GM10248 (cell line): ENCODE measurements at regions not wholly inside any gene's neighbourhood (a gene's known extent, or its start where the extent isn't known, plus 50 kb on each side); places are given as distances from the start of the nearest gene placed in this dataset.

ENCODE experiments used
- CTCF ChIA-PET: fragments of 300-600 bp; sonication (Branson Sonifier 250); formaldehyde crosslinking; extraction: SDS; loops from one replicate; lab custom pipeline; 2021; ENCODE audit warnings: antibody characterized with exemption; lab: Yijun Ruan, JAX
- POLR2A ChIA-PET: fragments of 350-650 bp; sonication (Branson Sonifier 250); formaldehyde crosslinking; extraction: SDS; loops from one replicate; lab custom pipeline; 2020; ENCODE audit warnings: antibody characterized with exemption; lab: Yijun Ruan, JAX
- DNase-seq: peaks from one replicate; pipeline ENCODE4 v3.0.0; 2012; ENCODE audit errors: extremely low spot score
- TF ChIP-seq, protein P1 (sequence below): IDR thresholded peaks from 2 replicates; pipeline ENCODE4 v1.5.1; 2012; ENCODE audit warnings: mild to moderate bottlenecking, low read depth; ENCODE audit errors: extremely low read depth, missing control alignments, control extremely low read depth

DNA sequence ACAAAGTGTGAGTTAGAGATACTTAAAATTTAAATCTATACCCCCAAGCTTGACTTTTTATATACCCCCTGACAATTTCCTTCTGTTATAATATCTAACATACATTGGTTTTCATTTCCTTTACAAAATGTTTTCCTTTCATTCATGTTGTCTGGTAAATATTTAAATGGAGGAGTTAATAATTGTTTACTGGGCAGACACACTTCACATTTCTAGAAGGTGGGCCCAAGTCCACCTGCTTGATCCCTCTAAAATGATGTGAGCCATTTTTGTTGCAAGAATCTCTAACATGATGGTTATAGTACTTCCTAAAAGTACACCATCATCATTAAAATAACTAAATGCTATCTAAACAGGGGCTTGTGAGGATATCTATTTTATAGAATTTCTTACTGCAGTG is 155.9 kb downstream of the FAM174A start:
- TF ChIP-seq, protein P1, sequence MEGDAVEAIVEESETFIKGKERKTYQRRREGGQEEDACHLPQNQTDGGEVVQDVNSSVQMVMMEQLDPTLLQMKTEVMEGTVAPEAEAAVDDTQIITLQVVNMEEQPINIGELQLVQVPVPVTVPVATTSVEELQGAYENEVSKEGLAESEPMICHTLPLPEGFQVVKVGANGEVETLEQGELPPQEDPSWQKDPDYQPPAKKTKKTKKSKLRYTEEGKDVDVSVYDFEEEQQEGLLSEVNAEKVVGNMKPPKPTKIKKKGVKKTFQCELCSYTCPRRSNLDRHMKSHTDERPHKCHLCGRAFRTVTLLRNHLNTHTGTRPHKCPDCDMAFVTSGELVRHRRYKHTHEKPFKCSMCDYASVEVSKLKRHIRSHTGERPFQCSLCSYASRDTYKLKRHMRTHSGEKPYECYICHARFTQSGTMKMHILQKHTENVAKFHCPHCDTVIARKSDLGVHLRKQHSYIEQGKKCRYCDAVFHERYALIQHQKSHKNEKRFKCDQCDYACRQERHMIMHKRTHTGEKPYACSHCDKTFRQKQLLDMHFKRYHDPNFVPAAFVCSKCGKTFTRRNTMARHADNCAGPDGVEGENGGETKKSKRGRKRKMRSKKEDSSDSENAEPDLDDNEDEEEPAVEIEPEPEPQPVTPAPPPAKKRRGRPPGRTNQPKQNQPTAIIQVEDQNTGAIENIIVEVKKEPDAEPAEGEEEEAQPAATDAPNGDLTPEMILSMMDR: no peak
- no peak for DNase-seq
- ChIA-PET POLR2A (no interaction called here), CTCF (interaction anchor here (1.2 to 2.0 kb wide), 3 partner anchors 9 to 14 kb away, joined by 3 to 11 read pairs (median 4); no protein-coding TSS in a partner anchor)

DNA sequence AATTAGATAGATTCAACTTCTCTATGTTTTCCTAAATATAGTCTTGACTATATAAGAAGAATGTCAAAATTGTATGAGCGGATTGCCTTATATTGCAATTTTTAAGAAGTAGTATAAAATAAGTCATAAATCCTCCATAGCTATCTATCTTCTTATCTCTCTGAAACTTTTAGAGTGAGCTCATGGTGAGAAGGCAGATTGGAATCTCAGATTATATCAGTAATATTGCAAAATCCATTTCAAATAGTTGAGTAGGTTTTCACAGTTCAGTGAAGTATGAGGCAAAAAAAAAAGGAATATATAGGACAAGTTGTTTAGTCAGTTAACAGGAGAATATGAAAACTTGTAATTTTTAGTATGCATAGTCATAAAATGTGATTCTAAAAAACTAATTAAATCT is 156.4 kb downstream of the FAM174A start:
- DNase-seq: no peak
- ChIA-PET CTCF (interaction anchor here (1.2 to 1.7 kb wide), 3 partner anchors 9 to 16 kb away, joined by 3 to 4 read pairs (median 3); no protein-coding TSS in a partner anchor), POLR2A (no interaction called here)
- TF ChIP-seq, protein P1: no peak

DNA sequence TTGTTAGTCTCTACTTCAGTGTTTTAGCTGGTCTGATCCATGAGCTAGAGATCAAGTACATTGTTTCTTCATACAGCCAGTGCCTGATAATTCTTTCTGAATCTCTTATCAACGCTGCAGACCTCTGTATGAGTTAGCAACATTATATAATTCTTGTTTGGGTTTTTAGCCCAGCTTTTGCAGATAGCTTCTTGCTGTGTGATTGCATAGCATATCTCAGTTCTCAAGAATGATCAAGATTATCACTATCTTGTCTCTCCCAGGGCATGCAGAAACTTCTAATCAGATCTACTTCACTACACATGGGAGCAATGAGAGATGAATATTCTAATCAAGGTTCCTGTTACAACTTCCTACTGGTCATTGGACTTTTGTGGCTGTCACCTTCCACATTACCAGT is 158.3 kb downstream of the FAM174A start:
- POLR2A ChIA-PET: no interaction called here

DNA sequence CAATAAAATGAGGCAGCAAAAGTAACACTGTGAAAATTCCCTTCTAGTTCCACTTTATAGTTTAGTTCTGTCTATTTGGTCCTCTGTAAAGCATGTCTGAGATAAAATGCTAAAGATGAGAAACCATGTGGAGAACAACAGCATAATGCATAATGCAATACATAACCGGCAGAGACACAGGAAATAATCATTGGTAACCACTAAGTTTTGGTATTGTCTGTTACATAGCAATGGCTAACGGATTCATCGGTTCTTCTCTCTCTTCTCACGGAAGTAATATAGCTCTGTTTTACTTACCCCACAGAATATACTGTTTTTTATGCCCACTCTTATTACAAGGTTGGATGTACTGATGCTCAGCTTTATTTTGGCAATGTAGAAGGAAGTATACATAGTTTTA is 158.9 kb downstream of the FAM174A start:
- TF ChIP-seq, protein P1: no peak
- no peak for DNase-seq
- CTCF ChIA-PET: interaction anchor here (1.0 to 1.4 kb wide), 2 partner anchors 17 to 20 kb away, joined by 3 to 4 read pairs; no protein-coding TSS in a partner anchor
- POLR2A ChIA-PET: no interaction called here

More for the DNA sequence above, 158.3 kb downstream of the FAM174A start:
- CTCF ChIA-PET: interaction anchor here (1.7 kb wide), 1 partner anchor 18 kb away, joined by 3 read pairs; no protein-coding TSS in a partner anchor
- TF ChIP-seq, protein P1: no peak
- DNase-seq: no peak

DNA sequence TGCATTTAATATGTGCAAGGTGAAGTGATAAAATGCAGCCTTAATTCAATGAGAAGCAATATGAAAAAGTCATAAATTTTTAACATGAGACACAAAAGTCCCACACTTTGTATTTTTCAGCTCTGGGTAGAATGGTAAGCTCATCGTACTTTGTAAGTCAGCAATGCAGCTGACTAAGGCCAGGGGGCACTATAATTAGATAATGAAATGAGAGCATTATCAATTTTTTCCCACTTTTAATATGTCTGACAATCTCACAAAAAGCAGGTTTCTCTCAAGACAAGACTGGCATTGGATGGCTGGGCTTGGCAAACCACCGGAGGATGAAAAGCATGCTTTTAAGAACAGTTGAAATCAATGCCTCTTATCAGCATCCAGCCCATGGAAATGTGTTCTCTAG is 162.8 kb downstream of the FAM174A start:
- TF ChIP-seq, protein P1: no peak
- CTCF ChIA-PET: interaction anchor here (0.9 to 1.5 kb wide), 4 partner anchors 8 to 67 kb away, joined by 3 to 5 read pairs (median 4); no protein-coding TSS in a partner anchor
- POLR2A ChIA-PET: interaction anchor here (0.9 kb wide), 1 partner anchor 75 kb away, joined by 3 read pairs; no protein-coding TSS in a partner anchor
- DNase-seq: no peak

DNA sequence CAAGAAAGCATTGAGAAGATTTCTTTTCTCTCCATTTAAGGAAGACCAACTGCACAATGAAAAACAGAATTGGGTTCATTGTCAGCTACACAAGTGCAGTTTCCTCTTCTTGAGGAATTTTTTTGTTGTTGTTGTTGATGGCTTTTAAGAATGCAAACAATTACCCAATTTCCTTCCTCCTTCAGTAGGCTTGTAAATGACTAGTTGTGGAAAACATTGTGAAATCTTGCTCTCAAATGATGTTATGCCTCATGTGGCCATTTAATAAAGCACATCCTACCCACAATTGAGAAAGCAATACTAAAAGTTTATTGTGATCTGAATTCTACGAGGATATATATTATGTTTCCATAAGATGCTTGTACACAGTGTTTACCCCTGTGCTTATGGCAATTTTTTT is 171.6 kb downstream of the FAM174A start:
- TF ChIP-seq, protein P1: no peak
- CTCF ChIA-PET: no interaction called here
- POLR2A ChIA-PET: no interaction called here
- no peak for DNase-seq
